RKO (cell line): ENCODE measurements at regions not wholly inside any gene's neighbourhood (a gene's known extent, or its start where the extent isn't known, plus 50 kb on each side); places are given as distances from the start of the nearest gene placed in this dataset.
"Not testable (repeated sequence)": the region's sequence is repeated elsewhere in the genome, so short reads cannot be mapped to it uniquely, and the experiment has no call there.

Experiments used
- DNase-seq: peaks from one replicate; pipeline ENCODE4 v3.0.0-alpha.2; 2016; ENCODE audit warnings: low spot score

GRCh38 chr10:35896001-35896400, 253.9 kb upstream of the FZD8 start:
- DNase-seq, result no peak

GRCh38 chr10:35895331-35895730, 253.2 kb upstream of the FZD8 start:
- DNase-seq, result no peak

GRCh38 chr10:35892526-35892925, 250.4 kb upstream of the FZD8 start:
- DNase-seq, result no peak

GRCh38 chr10:35890676-35891495, 248.8 kb upstream of the FZD8 start:
- no peak for DNase-seq

GRCh38 chr10:35889971-35890675, 248.0 kb upstream of the FZD8 start:
- DNase-seq, result no peak

GRCh38 chr10:35889226-35889625, 247.1 kb upstream of the FZD8 start:
- DNase-seq, result no peak

GRCh38 chr10:35888400-35888799, 246.3 kb upstream of the FZD8 start:
- no peak for DNase-seq

GRCh38 chr10:35887685-35888084, 245.6 kb upstream of the FZD8 start:
- no peak for DNase-seq

- DNase-seq, result no peak
Observed at GRCh38 chr10:35885076-35885475, 243.0 kb upstream of the FZD8 start.

- DNase-seq, result no peak
Observed at GRCh38 chr10:35884657-35885071, 242.6 kb upstream of the FZD8 start.

- no peak for DNase-seq
Observed at GRCh38 chr10:35882422-35883150, 240.5 kb upstream of the FZD8 start.

- no peak for DNase-seq
Observed at GRCh38 chr10:35881320-35881719, 239.2 kb upstream of the FZD8 start.

GRCh38 chr10:35876248-35876647, 234.2 kb upstream of the FZD8 start:
- no peak for DNase-seq

GRCh38 chr10:35875016-35875676, 233.1 kb upstream of the FZD8 start:
- no peak for DNase-seq

- DNase-seq, result no peak
Observed at GRCh38 chr10:35874311-35875015, 232.4 kb upstream of the FZD8 start.

GRCh38 chr10:35872671-35873070, 230.6 kb upstream of the FZD8 start:
- no peak for DNase-seq

- no peak for DNase-seq
Observed at GRCh38 chr10:35870665-35871310, 228.7 kb upstream of the FZD8 start.

GRCh38 chr10:35858676-35859283, 216.7 kb upstream of the FZD8 start:
- not testable (repeated sequence) for DNase-seq

- DNase-seq, result no peak
Observed at GRCh38 chr10:35857860-35858259, 215.8 kb upstream of the FZD8 start.

GRCh38 chr10:35855155-35855947, 213.3 kb upstream of the FZD8 start:
- DNase-seq, result no peak
